ENCODE measurements at regions not wholly inside any gene's neighbourhood (a gene's known extent, or its start where the extent isn't known, plus 50 kb on each side); places are given as distances from the start of the nearest gene placed in this dataset.

- H3K4me3 Mint-ChIP-seq = no peak overlapping the region
- intact Hi-C loops (cut with micrococcal nuclease) = no loop called here
- no peaks in the 10 kb centered on the region for H3K36me3 Mint-ChIP-seq (ENCODE audit: low read depth)
- H3K9me3 Mint-ChIP-seq = no peaks in the 10 kb centered on the region
- DNase-seq (ENCODE audit: low spot score) = no peak
- H3K4me1 Mint-ChIP-seq (ENCODE audit: low read depth) = no peaks in the 10 kb centered on the region
- peaks cover 2% of the 10 kb centered on the region for H3K27me3 Mint-ChIP-seq (ENCODE audit: insufficient read depth)
- no peak overlapping the region for H3K27ac Mint-ChIP-seq
Measured at GRCh38 chr16:66135838-66136237, 230.7 kb upstream of the CDH5 start.

- Mint-ChIP-seq H3K27ac (no peak overlapping the region), H3K27me3 (ENCODE audit: insufficient read depth) (peaks cover 2% of the 10 kb centered on the region), H3K4me3 (no peak overlapping the region), H3K9me3 (no peaks in the 10 kb centered on the region), H3K4me1 (ENCODE audit: low read depth) (no peaks in the 10 kb centered on the region), H3K36me3 (ENCODE audit: low read depth) (no peaks in the 10 kb centered on the region)
- no peak for DNase-seq (ENCODE audit: low spot score)
- intact Hi-C loops (cut with micrococcal nuclease) = no loop called here
Measured at GRCh38 chr16:66135421-66135831, 231.1 kb upstream of the CDH5 start.

- H3K27me3 Mint-ChIP-seq (ENCODE audit: insufficient read depth) = peaks cover 2% of the 10 kb centered on the region
- no peaks in the 10 kb centered on the region for H3K4me1 Mint-ChIP-seq (ENCODE audit: low read depth)
- no peaks in the 10 kb centered on the region for H3K36me3 Mint-ChIP-seq (ENCODE audit: low read depth)
- H3K27ac Mint-ChIP-seq = no peak overlapping the region
- DNase-seq (ENCODE audit: low spot score) = no peak
- intact Hi-C loops (cut with micrococcal nuclease) = no loop called here
- no peak overlapping the region for H3K4me3 Mint-ChIP-seq
- no peaks in the 10 kb centered on the region for H3K9me3 Mint-ChIP-seq
Measured at GRCh38 chr16:66134875-66135274, 231.6 kb upstream of the CDH5 start.

- no peaks in the 10 kb centered on the region for H3K9me3 Mint-ChIP-seq
- H3K27ac Mint-ChIP-seq = no peak overlapping the region
- H3K4me3 Mint-ChIP-seq = no peak overlapping the region
- H3K4me1 Mint-ChIP-seq (ENCODE audit: low read depth) = no peaks in the 10 kb centered on the region
- intact Hi-C loops (cut with micrococcal nuclease) = no loop called here
- peaks cover 2% of the 10 kb centered on the region for H3K27me3 Mint-ChIP-seq (ENCODE audit: insufficient read depth)
- DNase-seq (ENCODE audit: low spot score) = no peak
- no peaks in the 10 kb centered on the region for H3K36me3 Mint-ChIP-seq (ENCODE audit: low read depth)
Measured at GRCh38 chr16:66133643-66134338, 232.7 kb upstream of the CDH5 start.

- H3K4me3 Mint-ChIP-seq = no peak overlapping the region
- H3K36me3 Mint-ChIP-seq (ENCODE audit: low read depth) = no peaks in the 10 kb centered on the region
- no peaks in the 10 kb centered on the region for H3K4me1 Mint-ChIP-seq (ENCODE audit: low read depth)
- no peak overlapping the region for H3K27ac Mint-ChIP-seq
- no peak for DNase-seq (ENCODE audit: low spot score)
- intact Hi-C loops (cut with micrococcal nuclease) = no loop called here
- peaks cover 19% of the 10 kb centered on the region for H3K27me3 Mint-ChIP-seq (ENCODE audit: insufficient read depth)
- H3K9me3 Mint-ChIP-seq = no peaks in the 10 kb centered on the region
Measured at GRCh38 chr16:66131895-66132294, 234.6 kb upstream of the CDH5 start.

GRCh38 chr16:66131156-66131807 lies 235.2 kb upstream of the CDH5 start:
- H3K4me3 Mint-ChIP-seq = no peak overlapping the region
- H3K36me3 Mint-ChIP-seq (ENCODE audit: low read depth) = no peaks in the 10 kb centered on the region
- H3K4me1 Mint-ChIP-seq (ENCODE audit: low read depth) = no peaks in the 10 kb centered on the region
- H3K9me3 Mint-ChIP-seq = no peaks in the 10 kb centered on the region
- DNase-seq (ENCODE audit: low spot score) = no peak
- H3K27me3 Mint-ChIP-seq (ENCODE audit: insufficient read depth) = peaks cover 24% of the 10 kb centered on the region
- intact Hi-C loops (cut with micrococcal nuclease) = no loop called here
- no peak overlapping the region for H3K27ac Mint-ChIP-seq

- intact Hi-C loops (cut with micrococcal nuclease) = no loop called here
- Mint-ChIP-seq H3K27ac (no peak overlapping the region), H3K4me3 (no peak overlapping the region), H3K4me1 (ENCODE audit: low read depth) (no peaks in the 10 kb centered on the region), H3K36me3 (ENCODE audit: low read depth) (no peaks in the 10 kb centered on the region), H3K27me3 (ENCODE audit: insufficient read depth) (peaks cover 24% of the 10 kb centered on the region), H3K9me3 (no peaks in the 10 kb centered on the region)
- DNase-seq (ENCODE audit: low spot score) = no peak
Measured at GRCh38 chr16:66130296-66130905, 236.1 kb upstream of the CDH5 start.

GRCh38 chr16:66129196-66129595 lies 237.3 kb upstream of the CDH5 start:
- intact Hi-C loops (cut with micrococcal nuclease) = no loop called here

GRCh38 chr16:66128371-66128770 lies 238.1 kb upstream of the CDH5 start:
- H3K4me3 Mint-ChIP-seq = no peak overlapping the region
- no peaks in the 10 kb centered on the region for H3K4me1 Mint-ChIP-seq (ENCODE audit: low read depth)
- DNase-seq (ENCODE audit: low spot score) = no peak
- H3K9me3 Mint-ChIP-seq = no peaks in the 10 kb centered on the region
- no peaks in the 10 kb centered on the region for H3K36me3 Mint-ChIP-seq (ENCODE audit: low read depth)
- no peak overlapping the region for H3K27ac Mint-ChIP-seq
- H3K27me3 Mint-ChIP-seq (ENCODE audit: insufficient read depth) = peaks cover 22% of the 10 kb centered on the region
- intact Hi-C loops (cut with micrococcal nuclease) = no loop called here

More at GRCh38 chr16:66129196-66129595, 237.3 kb upstream of the CDH5 start:
- no peaks in the 10 kb centered on the region for H3K36me3 Mint-ChIP-seq (ENCODE audit: low read depth)
- H3K27ac Mint-ChIP-seq = no peak overlapping the region
- peaks cover 24% of the 10 kb centered on the region for H3K27me3 Mint-ChIP-seq (ENCODE audit: insufficient read depth)
- no peaks in the 10 kb centered on the region for H3K4me1 Mint-ChIP-seq (ENCODE audit: low read depth)
- no peak overlapping the region for H3K4me3 Mint-ChIP-seq
- no peak for DNase-seq (ENCODE audit: low spot score)
- no peaks in the 10 kb centered on the region for H3K9me3 Mint-ChIP-seq

GRCh38 chr16:66127459-66128370 lies 238.8 kb upstream of the CDH5 start:
- H3K4me3 Mint-ChIP-seq = no peak overlapping the region
- DNase-seq (ENCODE audit: low spot score) = no peak
- H3K4me1 Mint-ChIP-seq (ENCODE audit: low read depth) = no peaks in the 10 kb centered on the region
- H3K27ac Mint-ChIP-seq = no peak overlapping the region
- intact Hi-C loops (cut with micrococcal nuclease) = no loop called here
- H3K36me3 Mint-ChIP-seq (ENCODE audit: low read depth) = no peaks in the 10 kb centered on the region
- H3K9me3 Mint-ChIP-seq = no peaks in the 10 kb centered on the region
- peaks cover 22% of the 10 kb centered on the region for H3K27me3 Mint-ChIP-seq (ENCODE audit: insufficient read depth)

- H3K27ac Mint-ChIP-seq = no peak overlapping the region
- H3K27me3 Mint-ChIP-seq (ENCODE audit: insufficient read depth) = peaks cover 1% of the 10 kb centered on the region
- DNase-seq (ENCODE audit: low spot score) = no peak
- H3K4me3 Mint-ChIP-seq = no peak overlapping the region
- no peaks in the 10 kb centered on the region for H3K4me1 Mint-ChIP-seq (ENCODE audit: low read depth)
- intact Hi-C loops (cut with micrococcal nuclease) = no loop called here
- H3K36me3 Mint-ChIP-seq (ENCODE audit: low read depth) = no peaks in the 10 kb centered on the region
- H3K9me3 Mint-ChIP-seq = no peaks in the 10 kb centered on the region
Measured at GRCh38 chr16:66121466-66121865, 245.0 kb upstream of the CDH5 start.

- Mint-ChIP-seq H3K27me3 (ENCODE audit: insufficient read depth) (no peaks in the 10 kb centered on the region), H3K4me1 (ENCODE audit: low read depth) (no peaks in the 10 kb centered on the region), H3K36me3 (ENCODE audit: low read depth) (no peaks in the 10 kb centered on the region), H3K9me3 (no peaks in the 10 kb centered on the region), H3K4me3 (no peak overlapping the region), H3K27ac (no peak overlapping the region)
- intact Hi-C loops (cut with micrococcal nuclease) = no loop called here
- no peak for DNase-seq (ENCODE audit: low spot score)
Measured at GRCh38 chr16:66120656-66121055, 245.8 kb upstream of the CDH5 start.
